ENCODE measurements at regions not wholly inside any gene's neighbourhood (a gene's known extent, or its start where the extent isn't known, plus 50 kb on each side); places are given as distances from the start of the nearest gene placed in this dataset.
"Not testable (repeated sequence)": the region's sequence is repeated elsewhere in the genome, so short reads cannot be mapped to it uniquely, and the experiment has no call there.

DNA sequence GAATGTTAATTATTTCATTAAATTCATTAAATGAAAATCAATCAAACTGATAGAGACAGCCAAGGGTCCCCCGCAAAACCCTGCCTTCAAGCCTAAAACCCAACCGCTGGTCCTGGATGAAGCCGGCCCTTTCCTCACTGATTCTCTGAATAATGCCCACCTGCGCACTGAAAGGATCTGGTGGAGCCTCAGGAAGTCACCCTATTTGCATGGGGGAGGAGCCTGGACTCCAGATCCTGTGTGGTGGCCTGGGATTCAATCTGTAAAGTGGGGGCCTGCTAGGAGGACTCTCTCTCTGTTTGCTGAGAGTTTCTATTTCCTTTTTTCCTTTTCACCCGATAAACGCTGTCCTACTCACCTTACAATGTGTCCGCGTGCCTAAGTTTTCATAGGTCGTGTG is 97.9 kb upstream of the ADAMTS3 start:
- TF ChIP-seq, protein P1, sequence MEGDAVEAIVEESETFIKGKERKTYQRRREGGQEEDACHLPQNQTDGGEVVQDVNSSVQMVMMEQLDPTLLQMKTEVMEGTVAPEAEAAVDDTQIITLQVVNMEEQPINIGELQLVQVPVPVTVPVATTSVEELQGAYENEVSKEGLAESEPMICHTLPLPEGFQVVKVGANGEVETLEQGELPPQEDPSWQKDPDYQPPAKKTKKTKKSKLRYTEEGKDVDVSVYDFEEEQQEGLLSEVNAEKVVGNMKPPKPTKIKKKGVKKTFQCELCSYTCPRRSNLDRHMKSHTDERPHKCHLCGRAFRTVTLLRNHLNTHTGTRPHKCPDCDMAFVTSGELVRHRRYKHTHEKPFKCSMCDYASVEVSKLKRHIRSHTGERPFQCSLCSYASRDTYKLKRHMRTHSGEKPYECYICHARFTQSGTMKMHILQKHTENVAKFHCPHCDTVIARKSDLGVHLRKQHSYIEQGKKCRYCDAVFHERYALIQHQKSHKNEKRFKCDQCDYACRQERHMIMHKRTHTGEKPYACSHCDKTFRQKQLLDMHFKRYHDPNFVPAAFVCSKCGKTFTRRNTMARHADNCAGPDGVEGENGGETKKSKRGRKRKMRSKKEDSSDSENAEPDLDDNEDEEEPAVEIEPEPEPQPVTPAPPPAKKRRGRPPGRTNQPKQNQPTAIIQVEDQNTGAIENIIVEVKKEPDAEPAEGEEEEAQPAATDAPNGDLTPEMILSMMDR (IDR thresholded peaks at IDR 0.05; ENCODE audit: insufficient read depth, missing control alignments) = no peak
- no peak for FAIRE-seq
- DNase-seq (ENCODE audit: insufficient read length, low spot score) = no peak

GRCh38 chr4:72665171-72665968 is 96.3 kb upstream of the ADAMTS3 start:
- DNase-seq (ENCODE audit: insufficient read length, low spot score) = no peak
- FAIRE-seq = no peak
- TF ChIP-seq, protein P1 (IDR thresholded peaks at IDR 0.05; ENCODE audit: insufficient read depth, missing control alignments) = no peak

GRCh38 chr4:72663828-72664227 is 94.8 kb upstream of the ADAMTS3 start:
- DNase-seq (ENCODE audit: insufficient read length, low spot score) (no peak), FAIRE-seq (no peak)
- TF ChIP-seq, protein P1 (IDR thresholded peaks at IDR 0.05; ENCODE audit: insufficient read depth, missing control alignments) = no peak

- DNase-seq (ENCODE audit: insufficient read length, low spot score) (no peak), FAIRE-seq (no peak)
- TF ChIP-seq, protein P1 (IDR thresholded peaks at IDR 0.05; ENCODE audit: insufficient read depth, missing control alignments) = no peak
Observed at GRCh38 chr4:72661830-72662229, 92.8 kb upstream of the ADAMTS3 start.

DNA sequence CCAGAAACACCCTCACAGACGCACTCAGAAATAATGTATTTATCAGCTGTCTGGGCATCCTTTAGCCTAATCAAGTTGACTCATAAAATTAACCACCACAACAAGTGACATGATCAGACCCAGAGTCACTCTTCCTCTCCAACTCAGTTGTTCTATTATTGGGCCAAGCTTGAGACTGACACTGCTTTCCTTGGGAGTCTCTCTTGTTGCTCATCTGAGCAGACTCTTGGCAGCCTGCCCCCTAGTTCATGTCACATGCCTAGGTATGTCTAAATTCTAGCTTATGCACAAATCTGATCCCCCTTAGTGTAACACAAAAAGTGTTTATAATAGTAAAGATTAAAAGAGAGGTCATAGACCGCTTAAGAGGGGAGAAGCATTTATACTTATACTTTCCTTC is 72.6 kb upstream of the ADAMTS3 start:
- FAIRE-seq (no peak), DNase-seq (ENCODE audit: insufficient read length, low spot score) (no peak)
- TF ChIP-seq, protein P1 (IDR thresholded peaks at IDR 0.05; ENCODE audit: insufficient read depth, missing control alignments) = no peak

DNA sequence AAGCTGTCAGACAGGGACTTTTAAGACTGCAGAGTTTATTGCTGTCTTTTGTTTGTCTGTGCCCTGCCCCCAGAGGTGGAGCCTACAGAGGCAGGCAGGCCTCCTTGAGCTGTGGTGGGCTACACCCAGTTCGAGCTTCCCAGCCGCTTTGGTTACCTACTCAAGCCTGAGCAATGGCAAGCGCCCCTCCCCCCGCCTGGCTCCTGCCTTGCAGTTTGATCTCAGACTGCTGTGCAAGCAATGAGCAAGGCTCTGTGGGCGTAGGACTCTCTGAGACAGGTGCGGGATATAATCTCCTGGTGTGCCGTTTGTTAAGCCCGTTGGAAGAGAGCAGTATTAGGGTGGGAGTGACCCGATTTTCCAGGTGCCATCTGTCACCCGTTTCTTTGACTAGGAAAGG is 67.8 kb upstream of the ADAMTS3 start:
- not testable (repeated sequence) for FAIRE-seq; DNase-seq (ENCODE audit: insufficient read length, low spot score)

- not testable (repeated sequence) for FAIRE-seq; DNase-seq (ENCODE audit: insufficient read length, low spot score)
Observed at GRCh38 chr4:72635931-72636330, 66.9 kb upstream of the ADAMTS3 start.

DNA sequence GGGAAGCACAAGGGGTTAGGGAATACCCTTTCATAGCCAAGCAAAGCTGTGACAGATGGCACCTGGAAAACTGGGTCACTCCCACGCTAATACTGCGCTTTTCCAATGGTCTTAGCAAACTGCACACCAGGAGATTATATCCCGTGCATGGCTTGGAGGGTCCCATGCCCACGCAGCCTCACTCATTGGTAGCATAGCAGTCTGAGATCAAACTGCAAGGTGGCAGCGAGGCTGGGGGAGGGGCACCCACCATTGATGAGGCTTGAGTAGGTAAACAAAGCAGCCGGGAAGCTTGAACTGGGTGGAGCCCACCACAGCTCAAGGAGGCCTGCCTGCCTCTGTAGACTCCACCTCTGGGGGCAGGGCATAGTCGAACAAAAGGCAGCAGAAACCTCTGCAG is 63.2 kb upstream of the ADAMTS3 start:
- not testable (repeated sequence) for DNase-seq (ENCODE audit: insufficient read length, low spot score); FAIRE-seq

GRCh38 chr4:72631296-72631695 is 62.3 kb upstream of the ADAMTS3 start:
- TF ChIP-seq, protein P1 (IDR thresholded peaks at IDR 0.05; ENCODE audit: insufficient read depth, missing control alignments) = no peak
- no peak for DNase-seq (ENCODE audit: insufficient read length, low spot score)
- no peak for FAIRE-seq
